HG02678 (cell line): ENCODE measurements at regions not wholly inside any gene's neighbourhood (a gene's known extent, or its start where the extent isn't known, plus 50 kb on each side); places are given as distances from the start of the nearest gene placed in this dataset.
"Not testable (repeated sequence)": the region's sequence is repeated elsewhere in the genome, so short reads cannot be mapped to it uniquely, and the experiment has no call there.

Experiments used
- ATAC-seq: cut with Tn5 transposase; IDR thresholded peaks from one replicate; pipeline ENCODE4 v1.9.1; 2021; ENCODE audit warnings: mild to moderate bottlenecking, moderate library complexity; ENCODE audit not compliant: unreplicated experiment

DNA sequence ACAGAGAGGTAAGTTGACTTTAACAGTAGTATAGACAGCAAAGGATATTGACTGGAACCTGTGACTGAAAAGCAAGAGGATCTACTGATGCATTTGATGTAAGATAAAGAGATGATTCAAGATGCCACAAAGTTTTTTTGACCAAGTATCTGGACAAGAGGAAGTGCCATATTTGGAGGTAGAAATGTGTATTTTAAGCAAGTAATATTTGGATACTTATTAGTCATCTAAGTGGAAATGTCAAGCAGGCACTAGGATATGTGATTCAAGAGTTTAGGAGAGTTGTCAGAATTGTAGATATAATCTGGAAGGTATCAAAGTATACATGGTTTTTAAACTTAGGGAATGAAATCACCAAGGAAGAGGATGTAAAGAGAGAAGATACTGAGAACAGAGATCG lies 686.1 kb upstream of the CHD1 start:
- no peak for ATAC-seq

DNA sequence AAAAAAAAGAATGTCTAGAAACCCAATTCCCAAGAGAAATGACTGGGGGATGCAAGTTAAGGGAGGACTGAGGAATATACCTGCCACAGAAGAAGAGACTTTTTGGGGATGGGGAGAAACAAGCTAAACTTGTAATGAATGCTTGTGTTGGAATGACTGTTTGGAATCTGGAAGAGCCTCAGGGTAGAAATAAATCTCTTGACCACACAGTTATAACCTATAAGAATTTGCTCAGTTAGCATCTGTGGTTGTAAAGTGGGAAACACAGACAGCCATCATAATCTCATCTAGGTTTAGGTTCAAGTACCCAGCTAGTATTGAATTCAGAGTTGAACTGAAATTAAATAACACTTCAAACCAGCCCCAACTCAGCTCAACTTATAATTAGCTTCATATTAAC lies 678.3 kb upstream of the CHD1 start:
- no peak for ATAC-seq

DNA sequence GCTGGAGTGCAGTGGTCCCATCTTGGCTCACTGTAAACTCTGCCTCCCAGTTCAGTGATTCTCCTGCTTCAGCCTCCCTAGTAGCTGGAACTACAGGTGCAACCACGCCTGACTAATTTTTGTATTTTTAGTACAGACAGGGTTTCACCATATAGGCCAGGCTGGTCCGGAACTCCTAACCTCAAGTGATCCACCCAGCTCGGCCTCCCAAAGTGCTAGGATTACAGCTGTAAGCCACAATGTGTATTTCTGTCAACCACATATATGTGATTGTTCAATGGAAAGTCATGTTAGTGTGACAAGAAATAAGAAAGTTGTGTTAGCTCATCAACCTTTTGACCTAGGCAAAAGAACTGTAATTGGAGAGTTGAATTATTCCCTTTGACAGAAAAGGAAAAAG lies 677.1 kb upstream of the CHD1 start:
- no peak for ATAC-seq

GRCh38 chr5:99600952-99601351 lies 672.1 kb upstream of the CHD1 start:
- no peak for ATAC-seq

- ATAC-seq: no peak
Observed at GRCh38 chr5:99590806-99591205, 662.0 kb upstream of the CHD1 start.

GRCh38 chr5:99589424-99589823 lies 660.6 kb upstream of the CHD1 start:
- no peak for ATAC-seq

DNA sequence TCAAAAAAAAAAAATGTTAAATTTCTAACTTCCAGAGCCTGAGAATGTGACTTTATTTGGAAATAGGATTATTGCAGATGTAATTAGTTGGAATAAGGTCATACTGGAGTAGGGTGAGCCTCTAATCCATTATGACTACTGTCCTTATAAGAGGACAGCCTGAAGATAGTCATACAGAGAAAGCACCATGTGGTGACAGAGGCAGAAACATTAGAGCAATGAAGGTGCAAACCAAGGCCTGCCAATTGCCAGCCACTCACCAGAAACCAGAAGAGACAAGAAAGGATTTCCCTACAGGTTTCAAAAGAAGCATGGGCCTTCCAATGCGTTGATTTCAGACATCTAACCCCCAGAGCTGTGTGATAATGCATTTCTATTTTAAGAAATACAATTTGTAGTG lies 659.2 kb upstream of the CHD1 start:
- peak; percentile 56 for ATAC-seq

GRCh38 chr5:99586878-99587277 lies 658.1 kb upstream of the CHD1 start:
- no peak for ATAC-seq

- ATAC-seq: not testable (repeated sequence)
Observed at GRCh38 chr5:99581204-99581603, 652.4 kb upstream of the CHD1 start.

DNA sequence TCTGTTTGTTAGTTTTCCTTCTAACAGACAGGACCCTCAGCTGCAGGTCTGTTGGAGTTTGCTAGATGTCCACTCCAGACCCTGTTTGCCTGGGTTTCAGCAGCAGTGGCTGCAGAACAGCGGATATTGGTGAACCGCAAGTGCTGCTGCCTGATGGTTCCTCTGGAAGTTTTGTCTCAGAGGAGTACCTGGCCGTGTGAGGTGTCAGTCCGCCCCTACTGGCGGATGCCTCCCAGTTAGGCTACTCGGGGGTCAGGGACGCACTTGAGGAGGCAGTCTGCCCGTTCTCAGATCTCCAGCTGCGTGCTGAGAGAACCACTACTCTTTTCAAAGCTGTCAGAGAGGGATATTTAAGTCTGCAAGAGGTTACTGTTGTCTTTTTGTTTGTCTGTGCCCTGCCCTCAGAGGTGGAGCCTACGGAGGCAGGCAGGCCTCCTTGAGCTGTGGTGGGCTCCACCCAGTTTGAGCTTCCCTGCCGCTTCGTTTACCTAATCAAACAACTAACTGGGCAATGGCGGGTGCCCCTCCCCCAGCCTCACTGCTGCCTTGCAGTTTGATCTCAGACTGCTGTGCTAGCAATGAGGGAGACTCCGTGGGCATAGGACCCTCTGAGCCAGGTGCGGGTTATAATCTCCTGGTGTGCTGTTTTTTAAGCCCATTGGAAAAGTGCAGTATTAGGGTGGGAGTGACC lies 634.3 kb upstream of the CHD1 start:
- not testable (repeated sequence) for ATAC-seq

DNA sequence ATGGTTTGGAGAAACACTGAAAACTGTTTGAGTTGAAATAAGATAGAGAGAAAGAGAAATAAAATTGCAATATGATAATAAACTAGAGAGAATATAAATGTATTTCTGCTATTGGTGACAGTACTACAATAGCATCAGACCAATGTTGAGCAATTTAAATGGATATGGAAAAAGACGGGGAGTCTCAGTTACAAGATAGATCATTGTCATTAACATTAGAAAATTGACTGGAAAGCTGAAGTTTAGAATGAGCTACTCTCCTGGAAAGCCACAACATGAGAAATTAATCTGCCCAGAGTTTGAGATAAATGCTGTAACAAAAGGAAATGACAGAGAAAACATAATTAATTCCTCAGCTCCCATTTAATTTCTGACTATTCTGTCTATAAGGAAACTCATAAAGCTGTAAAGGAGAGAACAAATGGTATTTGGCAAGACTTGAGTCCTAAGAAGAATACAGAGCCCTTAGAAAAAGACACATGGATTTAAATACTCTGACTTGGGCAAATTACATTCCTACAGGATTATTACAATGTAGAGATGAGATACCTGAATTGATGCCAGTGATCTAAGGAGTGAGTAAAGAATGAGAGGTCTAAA lies 624.5 kb upstream of the CHD1 start:
- no peak for ATAC-seq

DNA sequence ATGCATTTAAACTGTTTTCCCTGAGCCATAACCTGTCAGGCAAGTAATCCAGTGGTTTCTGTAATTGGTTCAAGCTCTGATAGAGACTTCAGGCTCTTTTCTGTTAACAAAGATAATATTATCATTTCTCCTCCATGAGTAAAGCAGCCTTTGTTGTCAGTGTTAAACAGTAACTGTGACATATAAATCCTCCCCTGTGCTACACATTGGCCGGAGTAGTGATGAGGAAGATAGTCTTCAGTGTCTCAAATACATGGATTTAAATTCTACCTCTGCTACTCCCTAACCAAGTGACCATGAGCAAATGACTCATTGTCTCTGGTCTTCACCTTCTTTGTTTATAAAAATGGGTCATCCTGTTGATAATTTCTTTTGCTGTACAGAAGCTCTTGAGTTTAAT lies 615.5 kb upstream of the CHD1 start:
- no peak for ATAC-seq

GRCh38 chr5:99543841-99544240 lies 615.0 kb upstream of the CHD1 start:
- no peak for ATAC-seq

DNA sequence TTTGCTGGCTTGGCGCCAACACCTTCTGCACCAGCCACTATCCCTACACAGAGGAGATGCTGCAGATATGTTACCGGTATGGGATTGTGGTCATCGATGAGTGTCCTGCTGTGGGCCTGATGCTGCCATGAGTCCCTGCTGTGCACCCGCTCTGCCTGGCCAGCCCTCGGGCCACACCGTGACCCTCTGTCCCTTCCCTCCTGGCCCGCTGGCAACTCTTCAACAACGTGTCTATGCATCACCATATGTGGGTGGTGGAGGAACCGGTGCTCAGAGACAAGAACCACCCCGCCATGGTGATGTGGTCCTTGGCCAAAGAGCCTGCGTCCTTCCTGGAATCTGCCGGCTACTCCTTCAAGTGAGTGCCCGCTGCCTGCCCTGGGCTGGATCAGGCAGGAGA lies 605.4 kb upstream of the CHD1 start:
- ATAC-seq: not testable (repeated sequence)

DNA sequence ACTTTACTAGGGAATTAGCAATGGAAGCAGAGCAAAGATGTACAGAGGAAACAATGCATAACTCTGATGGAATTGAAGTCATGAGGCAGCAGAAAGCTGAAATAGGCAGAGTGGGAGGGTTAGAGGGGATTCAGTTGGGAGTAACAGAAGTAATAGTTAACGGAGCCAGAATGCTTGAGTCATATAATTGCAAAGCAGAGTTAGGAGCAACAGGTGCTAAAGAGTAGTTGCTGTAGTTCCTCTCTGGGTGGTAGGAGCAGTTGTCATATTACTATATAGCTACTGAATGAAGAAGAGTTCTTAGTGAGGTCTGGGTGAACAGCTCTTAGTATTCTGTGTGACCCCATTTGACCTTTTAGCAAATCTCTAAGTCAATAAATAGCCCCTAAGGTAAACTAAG lies 592.9 kb upstream of the CHD1 start:
- not testable (repeated sequence) for ATAC-seq

DNA sequence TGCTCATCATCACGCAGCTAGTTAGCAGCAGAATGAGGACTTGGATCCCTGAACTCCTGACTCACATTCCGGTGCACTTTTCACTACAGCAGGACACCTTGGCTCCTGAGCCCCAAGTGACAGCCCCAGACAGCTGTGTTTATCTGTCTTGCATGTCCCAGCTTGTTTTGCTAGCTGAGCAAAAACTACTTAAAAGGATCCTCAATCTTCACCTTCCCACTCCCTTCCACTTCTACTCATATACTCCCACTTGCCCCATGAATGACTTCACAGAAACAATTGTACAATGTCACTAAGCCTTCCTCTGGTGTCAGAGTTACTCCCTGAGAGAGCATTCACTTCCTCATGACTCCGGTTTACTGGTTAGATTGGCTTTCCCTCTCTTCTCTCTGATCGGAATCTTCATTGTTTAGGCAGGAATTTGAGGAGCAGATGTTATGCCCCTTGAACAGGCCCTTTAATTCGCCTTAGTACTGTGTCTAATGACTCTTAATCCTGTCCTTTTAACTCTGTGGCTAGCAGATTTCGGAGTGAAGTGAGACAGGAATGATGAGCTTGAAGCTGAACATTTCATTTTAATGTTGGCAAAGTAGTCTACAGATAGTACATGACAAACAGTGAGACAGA lies 587.2 kb upstream of the CHD1 start:
- ATAC-seq: not testable (repeated sequence)

GRCh38 chr5:99510237-99510866 lies 581.5 kb upstream of the CHD1 start:
- ATAC-seq: not testable (repeated sequence)

DNA sequence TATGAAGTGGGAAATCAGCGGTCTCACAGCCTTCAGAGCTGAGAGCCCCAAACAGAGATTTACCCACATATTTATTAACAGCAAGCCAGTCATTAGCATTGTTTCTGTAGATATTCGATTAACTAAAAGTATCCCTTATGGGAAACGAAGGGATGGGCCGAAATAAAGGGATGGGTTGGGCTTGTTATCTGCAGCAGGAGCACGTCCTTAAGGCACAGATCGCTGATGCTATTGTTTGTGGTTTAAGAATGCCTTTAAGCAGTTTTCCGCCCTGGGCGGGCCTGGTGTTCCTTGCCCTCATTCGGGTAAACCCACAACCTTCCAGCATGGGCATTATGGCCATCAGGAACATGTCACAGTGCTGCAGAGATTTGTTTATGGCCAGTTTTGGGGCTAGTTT lies 580.3 kb upstream of the CHD1 start:
- not testable (repeated sequence) for ATAC-seq

- ATAC-seq: not testable (repeated sequence)
Observed at GRCh38 chr5:99495456-99495855, 566.6 kb upstream of the CHD1 start.

DNA sequence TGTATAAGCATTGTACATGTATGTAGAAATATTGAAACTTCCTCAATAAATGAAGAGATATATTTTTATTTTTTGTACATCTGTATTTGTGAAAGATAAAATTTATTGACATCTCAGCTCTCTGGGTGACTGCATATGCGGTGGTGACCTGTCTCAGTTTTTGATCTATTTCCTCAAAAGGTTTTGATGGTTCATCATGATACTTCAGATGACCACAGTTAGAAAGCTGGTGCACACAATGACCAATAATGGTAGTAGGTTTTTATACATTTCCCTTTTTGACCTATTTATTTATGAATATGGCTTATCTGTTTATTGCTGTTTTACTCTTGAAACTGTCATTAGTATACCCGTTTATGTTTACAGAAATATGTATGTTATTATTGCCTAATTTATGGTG lies 549.6 kb upstream of the CHD1 start:
- not testable (repeated sequence) for ATAC-seq

GRCh38 chr5:99473328-99473727 lies 544.5 kb upstream of the CHD1 start:
- not testable (repeated sequence) for ATAC-seq

GRCh38 chr5:99471726-99472125 lies 542.9 kb upstream of the CHD1 start:
- not testable (repeated sequence) for ATAC-seq
